Progenitor cell of endocrine pancreas (in vitro differentiated cells): ENCODE measurements at regions not wholly inside any gene's neighbourhood (a gene's known extent, or its start where the extent isn't known, plus 50 kb on each side); places are given as distances from the start of the nearest gene placed in this dataset.

Experiments used
- DNase-seq: peaks from one replicate; pipeline ENCODE4 v3.0.0; 2021; ENCODE audit warnings: low spot score; ENCODE audit not compliant: unreplicated experiment
- H3K27ac Mint-ChIP-seq: 2 replicates; pipeline ENCODE4 v1.8.0; 2021; ENCODE audit warnings: mild to moderate bottlenecking, moderate library complexity, mixed read lengths
- H3K27me3 Mint-ChIP-seq: 2 replicates; pipeline ENCODE4 v1.8.0; 2021; ENCODE audit warnings: mixed read lengths
- H3K36me3 Mint-ChIP-seq: 2 replicates; pipeline ENCODE4 v1.8.0; 2022; ENCODE audit warnings: mixed read lengths; ENCODE audit not compliant: insufficient read depth
- H3K4me1 Mint-ChIP-seq: 2 replicates; pipeline ENCODE4 v1.8.0; 2021; ENCODE audit warnings: low read depth, mixed read lengths
- H3K4me3 Mint-ChIP-seq: 2 replicates; pipeline ENCODE4 v1.8.0; 2021; ENCODE audit warnings: low read depth, mild to moderate bottlenecking, moderate library complexity, mixed read lengths
- H3K9me3 Mint-ChIP-seq: 2 replicates; pipeline ENCODE4 v1.8.0; 2021; ENCODE audit warnings: low read depth, mixed read lengths
- TF ChIP-seq, protein P1 (sequence below): fragments of 200-600 bp; sonication (generic); IDR thresholded peaks from one replicate; pipeline ENCODE4 v1.5.0; 2021; ENCODE audit warnings: antibody characterized with exemption, mild to moderate bottlenecking; ENCODE audit not compliant: unreplicated experiment

DNA sequence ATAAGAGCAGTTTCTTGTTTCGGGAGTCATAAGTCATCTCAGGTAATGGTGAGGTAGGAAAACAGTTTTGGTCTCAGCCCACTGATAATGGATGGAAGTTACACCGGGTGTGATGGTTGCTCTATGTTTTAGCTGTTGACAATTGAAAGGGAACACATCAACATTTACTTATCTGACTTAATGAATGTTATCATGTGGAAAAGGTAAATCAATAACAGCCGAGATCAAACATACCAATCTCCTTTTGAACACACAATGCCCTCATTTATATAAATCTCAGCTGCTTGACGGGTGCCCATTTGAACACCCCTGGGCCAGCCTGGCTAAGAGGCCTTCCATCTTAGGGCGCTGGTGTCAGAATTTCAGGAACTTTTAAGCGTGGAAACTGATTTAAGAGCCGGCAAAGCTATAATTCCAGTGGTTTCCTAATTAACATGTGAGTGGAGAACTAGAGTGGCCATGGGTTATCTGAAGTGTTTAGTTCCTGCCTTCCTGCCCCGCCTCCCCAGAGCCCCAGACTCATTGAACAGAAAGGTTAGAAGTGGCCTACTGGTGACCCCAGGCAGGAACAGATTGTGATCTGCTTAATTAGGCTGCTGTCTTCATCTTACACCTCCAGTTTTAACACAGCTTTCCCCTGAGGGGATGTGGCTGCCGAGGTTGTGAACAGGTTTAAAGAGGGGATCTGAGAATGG lies 572.7 kb downstream of the FGF9 start:
- no peaks in the 10 kb centered on the region for H3K27me3 Mint-ChIP-seq
- H3K4me3 Mint-ChIP-seq: no peak overlapping the region
- TF ChIP-seq, protein P1, sequence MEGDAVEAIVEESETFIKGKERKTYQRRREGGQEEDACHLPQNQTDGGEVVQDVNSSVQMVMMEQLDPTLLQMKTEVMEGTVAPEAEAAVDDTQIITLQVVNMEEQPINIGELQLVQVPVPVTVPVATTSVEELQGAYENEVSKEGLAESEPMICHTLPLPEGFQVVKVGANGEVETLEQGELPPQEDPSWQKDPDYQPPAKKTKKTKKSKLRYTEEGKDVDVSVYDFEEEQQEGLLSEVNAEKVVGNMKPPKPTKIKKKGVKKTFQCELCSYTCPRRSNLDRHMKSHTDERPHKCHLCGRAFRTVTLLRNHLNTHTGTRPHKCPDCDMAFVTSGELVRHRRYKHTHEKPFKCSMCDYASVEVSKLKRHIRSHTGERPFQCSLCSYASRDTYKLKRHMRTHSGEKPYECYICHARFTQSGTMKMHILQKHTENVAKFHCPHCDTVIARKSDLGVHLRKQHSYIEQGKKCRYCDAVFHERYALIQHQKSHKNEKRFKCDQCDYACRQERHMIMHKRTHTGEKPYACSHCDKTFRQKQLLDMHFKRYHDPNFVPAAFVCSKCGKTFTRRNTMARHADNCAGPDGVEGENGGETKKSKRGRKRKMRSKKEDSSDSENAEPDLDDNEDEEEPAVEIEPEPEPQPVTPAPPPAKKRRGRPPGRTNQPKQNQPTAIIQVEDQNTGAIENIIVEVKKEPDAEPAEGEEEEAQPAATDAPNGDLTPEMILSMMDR: no peak
- H3K4me1 Mint-ChIP-seq: peaks cover 56% of the 10 kb centered on the region
- peak overlapping the region; percentile 95 for H3K27ac Mint-ChIP-seq
- DNase-seq: no peak
- H3K36me3 Mint-ChIP-seq: peaks cover 1% of the 10 kb centered on the region
- peaks cover 3% of the 10 kb centered on the region for H3K9me3 Mint-ChIP-seq

DNA sequence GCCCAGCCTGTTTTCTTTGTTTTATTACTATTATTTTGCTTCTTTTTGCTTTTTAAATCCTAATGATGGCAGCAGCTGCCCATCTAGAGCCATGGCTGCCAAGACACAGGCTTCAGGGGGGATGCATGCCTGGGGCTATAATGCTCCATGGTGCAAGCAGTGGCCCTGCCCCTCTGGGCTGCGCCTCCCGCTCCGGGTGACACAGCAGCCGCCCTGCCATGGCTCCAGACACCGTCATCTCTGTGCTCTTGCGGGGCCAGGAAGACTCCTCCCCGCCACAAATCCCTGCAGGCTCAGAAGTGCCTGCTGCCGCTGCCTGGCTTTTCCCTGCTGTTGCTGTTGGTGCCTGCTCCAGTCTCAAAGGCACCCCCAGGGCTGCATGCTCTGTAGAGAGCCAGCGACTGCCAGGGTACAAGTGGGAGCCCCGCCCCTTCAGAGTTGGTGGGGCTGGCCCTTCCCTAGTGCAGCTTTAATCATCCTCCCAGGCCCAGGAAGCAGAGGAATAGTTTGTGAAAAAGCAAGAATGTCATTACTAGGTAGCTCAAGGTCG lies 581.5 kb downstream of the FGF9 start:
- no peak for DNase-seq
- Mint-ChIP-seq H3K36me3 (no peaks in the 10 kb centered on the region), H3K9me3 (no peaks in the 10 kb centered on the region), H3K4me1 (peaks cover 8% of the 10 kb centered on the region), H3K27ac (peak overlapping the region; percentile 76), H3K27me3 (no peaks in the 10 kb centered on the region), H3K4me3 (no peak overlapping the region)
- TF ChIP-seq, protein P1: no peak

DNA sequence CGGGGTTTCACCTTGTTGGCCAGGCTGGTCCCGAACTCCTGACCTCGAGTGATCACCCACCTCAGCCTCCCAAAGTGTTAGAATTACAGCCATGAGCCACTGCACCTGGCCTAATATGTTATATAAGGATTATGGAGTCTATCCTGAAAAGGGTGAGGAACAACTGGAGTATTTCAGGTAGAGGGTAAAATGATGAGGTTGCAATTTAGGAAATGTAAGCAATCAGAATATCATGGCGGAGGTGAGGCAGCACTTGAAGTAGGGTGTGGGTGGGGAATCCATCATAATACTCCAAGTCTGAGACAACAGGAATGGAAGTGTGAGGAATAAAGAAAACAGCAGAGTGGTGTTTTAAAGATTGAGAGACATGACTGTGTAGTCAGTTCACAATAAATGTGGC lies 582.2 kb downstream of the FGF9 start:
- Mint-ChIP-seq H3K27ac (no peak overlapping the region), H3K4me1 (peaks cover 5% of the 10 kb centered on the region), H3K36me3 (no peaks in the 10 kb centered on the region), H3K27me3 (no peaks in the 10 kb centered on the region), H3K9me3 (no peaks in the 10 kb centered on the region), H3K4me3 (no peak overlapping the region)
- DNase-seq: no peak
- TF ChIP-seq, protein P1: no peak

DNA sequence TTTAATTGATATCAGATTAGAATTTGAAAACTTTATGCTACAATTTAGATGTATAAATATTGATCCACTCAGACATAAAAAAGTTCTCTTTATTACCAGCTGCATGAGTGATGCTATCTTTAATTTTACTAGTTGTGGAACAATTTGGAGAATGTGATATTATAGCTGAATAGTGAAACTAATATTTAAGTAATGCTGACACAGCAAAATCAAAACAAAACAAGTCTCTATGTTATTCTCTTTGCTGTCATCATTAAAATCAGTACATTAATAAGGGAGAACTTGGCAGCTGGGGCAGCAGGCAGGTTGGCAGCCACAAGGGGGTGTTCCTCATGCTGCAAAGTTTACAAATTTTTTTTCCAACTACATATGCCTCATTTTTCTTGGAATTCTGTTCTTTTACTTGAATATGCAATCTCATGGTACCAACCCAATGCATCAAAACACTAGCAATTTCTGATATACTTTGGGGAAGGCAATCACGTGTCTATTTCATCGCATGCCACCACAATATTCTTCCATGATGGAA lies 585.3 kb downstream of the FGF9 start:
- Mint-ChIP-seq H3K9me3 (peaks cover 5% of the 10 kb centered on the region), H3K27me3 (no peaks in the 10 kb centered on the region), H3K4me3 (no peak overlapping the region), H3K27ac (no peak overlapping the region), H3K4me1 (peaks cover 8% of the 10 kb centered on the region), H3K36me3 (peaks cover 2% of the 10 kb centered on the region)
- TF ChIP-seq, protein P1: peak; percentile 40
- DNase-seq: no peak

DNA sequence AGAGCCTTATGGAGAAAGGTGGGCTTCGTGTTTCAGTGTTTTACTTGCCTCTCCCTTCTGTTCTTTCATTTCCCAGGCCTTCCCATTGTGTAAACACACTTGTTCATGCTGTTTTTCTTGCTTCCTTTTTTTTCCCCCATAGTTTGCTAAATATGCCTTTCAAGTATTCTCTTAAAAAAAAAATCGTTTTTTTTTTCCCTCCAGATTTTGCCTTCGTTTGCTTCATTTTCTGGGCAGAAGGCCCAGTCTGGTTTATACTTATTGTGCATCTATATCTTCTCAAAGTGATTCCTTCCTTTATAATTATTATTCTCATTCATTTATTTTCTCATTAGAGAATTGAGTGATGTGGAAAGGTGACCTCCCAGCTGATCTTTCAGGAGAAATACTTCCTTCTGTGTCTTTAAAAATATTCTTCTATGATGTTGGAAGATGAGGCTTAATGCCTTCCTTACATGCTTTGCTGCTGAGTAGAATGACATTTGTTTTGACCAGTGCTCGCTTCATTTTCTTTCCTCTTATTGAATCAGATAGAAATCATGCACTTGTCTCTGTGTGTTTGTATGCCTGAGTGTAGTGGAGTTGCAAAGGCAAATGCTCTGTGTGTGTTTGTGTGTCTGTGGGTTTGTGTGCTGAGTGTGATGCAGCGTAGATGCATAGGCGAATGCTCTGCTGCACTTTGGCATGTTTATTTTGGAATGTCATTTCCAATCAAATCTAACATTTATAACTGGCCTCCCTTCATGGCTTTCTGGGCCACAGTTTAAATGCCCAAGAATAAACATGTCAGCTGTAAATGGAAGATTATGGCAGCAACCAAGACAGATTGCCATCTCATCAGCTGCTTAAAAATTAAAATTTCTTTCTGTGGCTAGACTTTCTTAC lies 591.4 kb downstream of the FGF9 start:
- H3K36me3 Mint-ChIP-seq: peaks cover 2% of the 10 kb centered on the region
- no peak overlapping the region for H3K27ac Mint-ChIP-seq
- no peaks in the 10 kb centered on the region for H3K27me3 Mint-ChIP-seq
- DNase-seq: no peak
- TF ChIP-seq, protein P1: no peak
- peaks cover 19% of the 10 kb centered on the region for H3K4me1 Mint-ChIP-seq
- no peak overlapping the region for H3K4me3 Mint-ChIP-seq
- peaks cover 10% of the 10 kb centered on the region for H3K9me3 Mint-ChIP-seq
